Stimulated activated CD8-positive, alpha-beta memory T cell treated with anti-CD3 and anti-CD28 coated beads, Interleukin-7, amount 100 ng/mL, for 4 hours (primary cell): ENCODE measurements at regions not wholly inside any gene's neighbourhood (a gene's known extent, or its start where the extent isn't known, plus 50 kb on each side); places are given as distances from the start of the nearest gene placed in this dataset.

Experiments
- DNase-seq, 2 donors: peaks; one replicate each; pipeline ENCODE4 v3.0.0-alpha.2; 2020; ENCODE audit warnings: low read depth in 2 of 2

GRCh38 chr13:91158017-91158395, 189.5 kb upstream of the MIR17HG start:
- no peak for DNase-seq

- DNase-seq = no peak
Measured at GRCh38 chr13:91162180-91162579, 185.3 kb upstream of the MIR17HG start.

GRCh38 chr13:91162589-91162988, 184.9 kb upstream of the MIR17HG start:
- no peak for DNase-seq

GRCh38 chr13:91165758-91166157, 181.7 kb upstream of the MIR17HG start:
- DNase-seq = no peak

GRCh38 chr13:91166714-91167511, 180.6 kb upstream of the MIR17HG start:
- DNase-seq = no peak

GRCh38 chr13:91167706-91168385, 179.6 kb upstream of the MIR17HG start:
- no peak for DNase-seq

GRCh38 chr13:91168386-91168711, 179.1 kb upstream of the MIR17HG start:
- no peak for DNase-seq

- DNase-seq = no peak
Measured at GRCh38 chr13:91169321-91170050, 178.0 kb upstream of the MIR17HG start.

- no peak for DNase-seq
Measured at GRCh38 chr13:91172160-91172559, 175.3 kb upstream of the MIR17HG start.

- no peak for DNase-seq
Measured at GRCh38 chr13:91174886-91175501, 172.5 kb upstream of the MIR17HG start.

- DNase-seq = no peak
Measured at GRCh38 chr13:91178099-91178498, 169.4 kb upstream of the MIR17HG start.

GRCh38 chr13:91181892-91182291, 165.6 kb upstream of the MIR17HG start:
- no peak for DNase-seq

- no peak for DNase-seq
Measured at GRCh38 chr13:91184244-91184926, 163.1 kb upstream of the MIR17HG start.

- no peak for DNase-seq
Measured at GRCh38 chr13:91185294-91185863, 162.1 kb upstream of the MIR17HG start.

- no peak for DNase-seq
Measured at GRCh38 chr13:91187522-91187921, 160.0 kb upstream of the MIR17HG start.

- no peak for DNase-seq
Measured at GRCh38 chr13:91189506-91189905, 158.0 kb upstream of the MIR17HG start.

GRCh38 chr13:91193358-91193757, 154.1 kb upstream of the MIR17HG start:
- no peak for DNase-seq

GRCh38 chr13:91195789-91196188, 151.7 kb upstream of the MIR17HG start:
- no peak for DNase-seq

- no peak for DNase-seq
Measured at GRCh38 chr13:91196958-91197357, 150.5 kb upstream of the MIR17HG start.

GRCh38 chr13:91199866-91200265, 147.6 kb upstream of the MIR17HG start:
- DNase-seq = no peak

- no peak for DNase-seq
Measured at GRCh38 chr13:91200486-91200885, 147.0 kb upstream of the MIR17HG start.
